K562 (cell line): ENCODE measurements at regions not wholly inside any gene's neighbourhood (a gene's known extent, or its start where the extent isn't known, plus 50 kb on each side); places are given as distances from the start of the nearest gene placed in this dataset.

Experiments
- ATAC-seq: fragments of 200-7000 bp; cut with Tn5 transposase; 3 replicates; pipeline ENCODE4 v1.9.1; 2020; ENCODE audit warnings: moderate library complexity
- BruUV-seq: library from RNA; stranded (reverse); fragments of 400-500 nt; replicated peaks from 2 replicates; lab custom pipeline; 2021; lab: Mats Ljungman, UMichigan
- CTCF ChIA-PET: fragments of 300-600 bp; formaldehyde crosslinking; extraction: SDS; loops from one replicate; lab custom pipeline; 2021; ENCODE audit warnings: low intra/inter-chr PET ratio; lab: Yijun Ruan, JAX
- POLR2A ChIA-PET: fragments of 300-600, 350-650 bp; sonication (Branson Sonifier 250); formaldehyde crosslinking; extraction: SDS; loops from one replicate; lab custom pipeline; 2021; ENCODE audit warnings: antibody characterized with exemption, inconsistent platforms; lab: Yijun Ruan, JAX
- DNase-seq, 4 experiments: peaks; one replicate each; pipeline versions ENCODE4 v3.0.0 to v3.0.0-alpha.2; 2011 to 2018; ENCODE audit warnings: low spot score in 3 of 4, mixed read lengths in 3 of 4; ENCODE audit errors: extremely low read depth in 1 of 4
- FAIRE-seq: peaks from 2 replicates; lab custom pipeline; 2011; peaks lifted over from hg19 to GRCh38; lab: Jason Lieb, UNC
- H2AFZ ChIP-seq: 2 replicates; pipeline ENCODE4 v1.6.0; 2011; ENCODE audit warnings: low read depth, low read length, control low read depth, inconsistent platforms
- H3K27ac ChIP-seq: fragments of 200-600 bp; 3 replicates; pipeline ENCODE4 v1.8.0; 2011; ENCODE audit warnings: low read depth, mild to moderate bottlenecking, control low read depth, inconsistent platforms, low read length, moderate library complexity, mixed read lengths; ENCODE audit errors: extremely low read depth
- H3K27me3 ChIP-seq, 2 experiments: fragments of 300-600 bp in 1 of 2; 2 replicates in 1 of 2; 3 replicates in 1 of 2; pipeline versions ENCODE4 v1.6.0 to v1.8.0; 2011; ENCODE audit warnings: inconsistent platforms in 2 of 2, low read length in 2 of 2, mild to moderate bottlenecking in 1 of 2, mixed read lengths in 1 of 2, moderate library complexity in 1 of 2; ENCODE audit not compliant: control insufficient read depth in 2 of 2, insufficient read depth in 2 of 2
- H3K36me3 ChIP-seq: fragments of 300-600 bp; 3 replicates; pipeline ENCODE4 v1.8.0; 2011; ENCODE audit warnings: mild to moderate bottlenecking, low read length, inconsistent platforms; ENCODE audit not compliant: control insufficient read depth, insufficient read depth
- H3K4me1 ChIP-seq, 2 experiments: fragments of 200-600 bp in 1 of 2; replicated peaks in 1 of 2; 2 replicates in 1 of 2; 3 replicates in 1 of 2; pipeline versions ENCODE4 v1.5.1 to v1.8.0; 2011; ENCODE audit warnings: inconsistent platforms in 2 of 2, low read length in 2 of 2, mild to moderate bottlenecking in 1 of 2, mixed read lengths in 1 of 2, moderate library complexity in 1 of 2; ENCODE audit not compliant: control insufficient read depth in 2 of 2, insufficient read depth in 2 of 2
- H3K4me2 ChIP-seq: 2 replicates; pipeline ENCODE4 v1.6.1; 2011; ENCODE audit warnings: low read length, control low read depth, inconsistent platforms, mixed read lengths; ENCODE audit not compliant: insufficient read depth
- H3K4me3 ChIP-seq: fragments of 200-600 bp; sonication (generic), shearing (Covaris generic); 2 replicates; pipeline ENCODE4 v1.5.1; 2016; ENCODE audit warnings: control low read depth, inconsistent platforms
- H3K79me2 ChIP-seq: fragments of 200-600 bp; 3 replicates; pipeline ENCODE4 v1.8.0; 2011; ENCODE audit warnings: low read length, inconsistent platforms; ENCODE audit not compliant: control insufficient read depth, insufficient read depth
- H3K9ac ChIP-seq, 2 experiments: 2 replicates each; pipeline versions ENCODE4 v1.6.0 to v1.6.1; 2011; ENCODE audit warnings: low read depth in 2 of 2, low read length in 2 of 2, control low read depth in 1 of 2, inconsistent platforms in 1 of 2, mild to moderate bottlenecking in 1 of 2, mixed read lengths in 1 of 2; ENCODE audit not compliant: insufficient read depth in 1 of 2
- H3K9me1 ChIP-seq: one replicate; pipeline ENCODE4 v1.6.0; 2011; ENCODE audit warnings: inconsistent platforms, mild to moderate bottlenecking, low read length, moderate library complexity; ENCODE audit not compliant: control insufficient read depth, insufficient read depth
- H3K9me3 ChIP-seq: replicated peaks from 2 replicates; pipeline ENCODE4 v1.5.1; 2011; ENCODE audit warnings: low read depth, low read length, inconsistent platforms; ENCODE audit not compliant: control insufficient read depth, insufficient read depth
- H4K20me1 ChIP-seq: replicated peaks from 2 replicates; pipeline ENCODE4 v1.6.1; 2011; ENCODE audit warnings: low read length, inconsistent platforms, mixed read lengths; ENCODE audit not compliant: control insufficient read depth, insufficient read depth
- ARID2 ChIP-seq: fragments of 450-650 bp; IDR thresholded peaks from 2 replicates; pipeline ENCODE4 v1.6.1; 2017; ENCODE audit warnings: antibody characterized with exemption, mild to moderate bottlenecking
- ARID3A ChIP-seq: IDR thresholded peaks from 2 replicates; pipeline ENCODE4 v1.6.1; 2012; ENCODE audit warnings: low read depth, low read length, improper control_type of control experiment, borderline replicate concordance
- CBFB ChIP-seq: sonication (generic); formaldehyde crosslinking; IDR thresholded peaks from 2 replicates; pipeline ENCODE4 v1.4.0; 2020; ENCODE audit warnings: mild to moderate bottlenecking, missing genetic modification reagents
- CBX3 ChIP-seq, 2 experiments: IDR thresholded peaks; 1 replicate in 1 of 2; 2 replicates in 1 of 2; pipeline ENCODE4 v1.6.1; 2012; ENCODE audit warnings: inconsistent platforms in 2 of 2, low read length in 2 of 2, borderline replicate concordance in 1 of 2, control low read depth in 1 of 2
- ERF ChIP-seq: fragments of 450-650 bp; formaldehyde crosslinking; IDR thresholded peaks from 2 replicates; pipeline ENCODE4 v1.4.0; 2020; ENCODE audit warnings: mild to moderate bottlenecking, mixed read lengths
- MBD2 ChIP-seq: sonication (generic); IDR thresholded peaks from 2 replicates; pipeline ENCODE4 v1.6.1; 2016; ENCODE audit warnings: low read depth, borderline replicate concordance
- MEF2D ChIP-seq: conservative IDR thresholded peaks from 2 replicates; pipeline ENCODE4 v1.6.1; 2016; ENCODE audit warnings: low read depth, missing genetic modification characterization, missing compliant biosample characterization
- NFIX ChIP-seq: fragments of 250-450 bp; sonication (Bioruptor Pico); IDR thresholded peaks from 2 replicates; pipeline ENCODE4 v1.4.0; 2020; ENCODE audit warnings: low read depth, mild to moderate bottlenecking, moderate library complexity
- PREB ChIP-seq: sonication (generic); formaldehyde crosslinking; IDR thresholded peaks from 2 replicates; pipeline ENCODE4 v1.8.1; 2023; ENCODE audit warnings: mild to moderate bottlenecking, missing genetic modification reagents
- RBM15 ChIP-seq: fragments of 200-400 bp; formaldehyde crosslinking; IDR thresholded peaks from 2 replicates; pipeline ENCODE4 v1.6.1; 2018; ENCODE audit warnings: mild to moderate bottlenecking, low read length, moderate library complexity; ENCODE audit not compliant: insufficient read depth
- ZFP91 ChIP-seq: sonication (generic); formaldehyde crosslinking; IDR thresholded peaks from 2 replicates; pipeline ENCODE4 v1.8.0; 2022; ENCODE audit warnings: mild to moderate bottlenecking, missing genetic modification reagents
- ZNF644 ChIP-seq: fragments of 200-800 bp; sonication (Bioruptor generic); IDR thresholded peaks from 2 replicates; pipeline ENCODE4 v1.6.1; 2016; ENCODE audit warnings: low read depth, missing genetic modification characterization, missing compliant biosample characterization
- ZNF717 ChIP-seq: fragments of 250-450 bp; sonication (Bioruptor Pico); IDR thresholded peaks from 2 replicates; pipeline ENCODE4 v1.5.0; 2021
- WGBS: fragments of 100-300 bp; shearing (Covaris generic); methylation state at CpG from one replicate; pipeline ENCODE4 v1.1.6; 2016; ENCODE audit warnings: low coverage, mixed read lengths; ENCODE audit not compliant: insufficient coverage; ENCODE audit errors: missing lambda C conversion rate; 5-methylcytosine and 5-hydroxymethylcytosine counted together
- in situ Hi-C: fragments of 300-500 bp; cut with MboI; formaldehyde crosslinking; loops from 4 replicates; pipeline ENCODE4 v1.15.0; 2018; ENCODE audit warnings: inconsistent platforms, mixed read lengths
- intact Hi-C: fragments of 100-400 bp; cut with micrococcal nuclease; formaldehyde crosslinking; loops from 2 replicates; pipeline ENCODE4 v1.14.2; 2022
- TF ChIP-seq, protein P1 (sequence below): sonication (generic); IDR thresholded peaks from 2 replicates; pipeline ENCODE4 v1.6.1; 2016
- TF ChIP-seq, protein P2 (sequence below): fragments of 200-800 bp; sonication (Bioruptor generic); IDR thresholded peaks from 2 replicates; pipeline ENCODE4 v1.6.1; 2017; ENCODE audit warnings: missing genetic modification characterization, missing compliant biosample characterization

- no TSS peak for BruUV-seq
- FAIRE-seq (no peak), ATAC-seq (no peak), DNase-seq (no peak)
- H3K9ac ChIP-seq = no peak overlapping the region
- no peak overlapping the region for H3K4me2 ChIP-seq
- no peaks in the 10 kb centered on the region for H3K27me3 ChIP-seq
- no peak overlapping the region for H3K4me3 ChIP-seq
- no peaks in the 10 kb centered on the region for H3K4me1 ChIP-seq
- H3K9me3 ChIP-seq = no peaks in the 10 kb centered on the region; the same call in 1 of the 2 replicates
- H2AFZ ChIP-seq = no peak overlapping the region
- no peaks in the 10 kb centered on the region for H3K79me2 ChIP-seq
- intact Hi-C loops = no loop called here
- H3K9me1 ChIP-seq = no peaks in the 10 kb centered on the region
- no peaks in the 10 kb centered on the region for H4K20me1 ChIP-seq
- ChIA-PET CTCF (no interaction called here), POLR2A (no interaction called here)
- H3K27ac ChIP-seq = no peak overlapping the region
- H3K36me3 ChIP-seq = no peaks in the 10 kb centered on the region
- WGBS = 0% methylated on average over 1 of the region's 1 CpG
- in situ Hi-C loops = no loop called here
- TF ChIP-seq CBFB = no peak
- no peak for TF ChIP-seq ZNF717 (CRISPR knock-in tag)
- TF ChIP-seq ARID3A = no peak
- TF ChIP-seq ZFP91 (CRISPR knock-in tag) = no peak
- no peak for TF ChIP-seq ERF (CRISPR knock-in tag)
- TF ChIP-seq, protein P1, sequence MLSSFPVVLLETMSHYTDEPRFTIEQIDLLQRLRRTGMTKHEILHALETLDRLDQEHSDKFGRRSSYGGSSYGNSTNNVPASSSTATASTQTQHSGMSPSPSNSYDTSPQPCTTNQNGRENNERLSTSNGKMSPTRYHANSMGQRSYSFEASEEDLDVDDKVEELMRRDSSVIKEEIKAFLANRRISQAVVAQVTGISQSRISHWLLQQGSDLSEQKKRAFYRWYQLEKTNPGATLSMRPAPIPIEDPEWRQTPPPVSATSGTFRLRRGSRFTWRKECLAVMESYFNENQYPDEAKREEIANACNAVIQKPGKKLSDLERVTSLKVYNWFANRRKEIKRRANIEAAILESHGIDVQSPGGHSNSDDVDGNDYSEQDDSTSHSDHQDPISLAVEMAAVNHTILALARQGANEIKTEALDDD = no peak
- TF ChIP-seq MEF2D = no peak
- TF ChIP-seq NFIX (CRISPR knock-in tag) = no peak
- no peak for TF ChIP-seq ZNF644
- TF ChIP-seq, protein P2, sequence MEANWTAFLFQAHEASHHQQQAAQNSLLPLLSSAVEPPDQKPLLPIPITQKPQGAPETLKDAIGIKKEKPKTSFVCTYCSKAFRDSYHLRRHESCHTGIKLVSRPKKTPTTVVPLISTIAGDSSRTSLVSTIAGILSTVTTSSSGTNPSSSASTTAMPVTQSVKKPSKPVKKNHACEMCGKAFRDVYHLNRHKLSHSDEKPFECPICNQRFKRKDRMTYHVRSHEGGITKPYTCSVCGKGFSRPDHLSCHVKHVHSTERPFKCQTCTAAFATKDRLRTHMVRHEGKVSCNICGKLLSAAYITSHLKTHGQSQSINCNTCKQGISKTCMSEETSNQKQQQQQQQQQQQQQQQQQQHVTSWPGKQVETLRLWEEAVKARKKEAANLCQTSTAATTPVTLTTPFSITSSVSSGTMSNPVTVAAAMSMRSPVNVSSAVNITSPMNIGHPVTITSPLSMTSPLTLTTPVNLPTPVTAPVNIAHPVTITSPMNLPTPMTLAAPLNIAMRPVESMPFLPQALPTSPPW (CRISPR knock-in tag) = no peak
- no peak for TF ChIP-seq CBX3 (IDR thresholded peaks at IDR 0.05; ENCODE audit: borderline replicate concordance in 1 of 2, low read length in 2 of 2)
- TF ChIP-seq ARID2 = no peak
- no peak for TF ChIP-seq MBD2
- no peak for TF ChIP-seq RBM15
- TF ChIP-seq PREB (CRISPR knock-in tag) = no peak
Measured at GRCh38 chr7:49244543-49244942, 320.2 kb downstream of the CDC14C start.
